ENCODE measurements at regions not wholly inside any gene's neighbourhood (a gene's known extent, or its start where the extent isn't known, plus 50 kb on each side); places are given as distances from the start of the nearest gene placed in this dataset.

- ChIA-PET CTCF (no interaction called here), POLR2A (interaction anchor here (0.5 kb wide), 1 partner anchor 553 kb away, joined by 4 read pairs; no protein-coding TSS in a partner anchor)
- no peak overlapping the region for H3K4me3 Mint-ChIP-seq (ENCODE audit: unreplicated experiment)
- H3K36me3 Mint-ChIP-seq (ENCODE audit: insufficient read depth, unreplicated experiment): no peaks in the 10 kb centered on the region
- intact Hi-C loops (cut with micrococcal nuclease): no loop called here
- no peak for TF ChIP-seq CTCF (IDR thresholded peaks at IDR 0.05; ENCODE audit: unreplicated experiment)
- no TSS peak for BruUV-seq (replicated peaks)
- no peaks in the 10 kb centered on the region for H3K27me3 Mint-ChIP-seq (ENCODE audit: insufficient read depth, unreplicated experiment)
- H3K4me1 Mint-ChIP-seq (ENCODE audit: insufficient read depth, unreplicated experiment): no peaks in the 10 kb centered on the region
- H3K9me3 Mint-ChIP-seq (ENCODE audit: unreplicated experiment): no peaks in the 10 kb centered on the region
- no peak overlapping the region for H3K27ac Mint-ChIP-seq (ENCODE audit: low read depth, unreplicated experiment)
- DNase-seq (ENCODE audit: unreplicated experiment): no peak
These were observed 494.6 kb downstream of the RFC3 start for GRCh38 chr13:34312578-34312977.

- H3K27ac Mint-ChIP-seq (ENCODE audit: low read depth, unreplicated experiment): no peak overlapping the region
- intact Hi-C loops (cut with micrococcal nuclease): no loop called here
- H3K4me1 Mint-ChIP-seq (ENCODE audit: insufficient read depth, unreplicated experiment): no peaks in the 10 kb centered on the region
- ChIA-PET CTCF (no interaction called here), POLR2A (no interaction called here)
- no peaks in the 10 kb centered on the region for H3K36me3 Mint-ChIP-seq (ENCODE audit: insufficient read depth, unreplicated experiment)
- H3K9me3 Mint-ChIP-seq (ENCODE audit: unreplicated experiment): no peaks in the 10 kb centered on the region
- no peaks in the 10 kb centered on the region for H3K27me3 Mint-ChIP-seq (ENCODE audit: insufficient read depth, unreplicated experiment)
- no TSS peak for BruUV-seq (replicated peaks)
- H3K4me3 Mint-ChIP-seq (ENCODE audit: unreplicated experiment): no peak overlapping the region
- no peak for TF ChIP-seq CTCF (IDR thresholded peaks at IDR 0.05; ENCODE audit: unreplicated experiment)
- DNase-seq (ENCODE audit: unreplicated experiment): no peak
These were observed 502.1 kb downstream of the RFC3 start for GRCh38 chr13:34320084-34320483.

GRCh38 chr13:34322014-34322742 lies 504.2 kb downstream of the RFC3 start:
- CTCF ChIA-PET: no interaction called here
- Mint-ChIP-seq H3K4me1 (ENCODE audit: insufficient read depth, unreplicated experiment) (no peaks in the 10 kb centered on the region), H3K27me3 (ENCODE audit: insufficient read depth, unreplicated experiment) (no peaks in the 10 kb centered on the region), H3K36me3 (ENCODE audit: insufficient read depth, unreplicated experiment) (no peaks in the 10 kb centered on the region), H3K4me3 (ENCODE audit: unreplicated experiment) (no peak overlapping the region), H3K9me3 (ENCODE audit: unreplicated experiment) (no peaks in the 10 kb centered on the region), H3K27ac (ENCODE audit: low read depth, unreplicated experiment) (no peak overlapping the region)
- POLR2A ChIA-PET: no interaction called here
- intact Hi-C loops (cut with micrococcal nuclease): no loop called here
- BruUV-seq (replicated peaks): no TSS peak
- TF ChIP-seq CTCF (IDR thresholded peaks at IDR 0.05; ENCODE audit: unreplicated experiment): no peak
- DNase-seq (ENCODE audit: unreplicated experiment): no peak

- ChIA-PET POLR2A (interaction anchor here (1.2 kb wide), 1 partner anchor 17 kb away, joined by 3 read pairs; no protein-coding TSS in a partner anchor), CTCF (no interaction called here)
- H3K27me3 Mint-ChIP-seq (ENCODE audit: insufficient read depth, unreplicated experiment): no peaks in the 10 kb centered on the region
- intact Hi-C loops (cut with micrococcal nuclease): no loop called here
- no peaks in the 10 kb centered on the region for H3K36me3 Mint-ChIP-seq (ENCODE audit: insufficient read depth, unreplicated experiment)
- TF ChIP-seq CTCF (IDR thresholded peaks at IDR 0.05; ENCODE audit: unreplicated experiment): no peak
- H3K27ac Mint-ChIP-seq (ENCODE audit: low read depth, unreplicated experiment): no peak overlapping the region
- DNase-seq (ENCODE audit: unreplicated experiment): no peak
- BruUV-seq (replicated peaks): no TSS peak
- no peak overlapping the region for H3K4me3 Mint-ChIP-seq (ENCODE audit: unreplicated experiment)
- H3K9me3 Mint-ChIP-seq (ENCODE audit: unreplicated experiment): no peaks in the 10 kb centered on the region
- no peaks in the 10 kb centered on the region for H3K4me1 Mint-ChIP-seq (ENCODE audit: insufficient read depth, unreplicated experiment)
These were observed 504.8 kb downstream of the RFC3 start for GRCh38 chr13:34322743-34323074.

Measured in MCF 10A (cell line).